Activated T-helper 1 cell treated with anti-CD3 and anti-CD28 coated beads, Interleukin-12 subunit alpha, Interleukin-12 subunit beta, Interleukin-2, Interleukin-4 antibody, amounts not matched to agents 30 ng/mL and 10 ng/mL and 1 ng/mL, durations not matched to agents 14 hours and 24 hours and 36 hours (primary cell): ENCODE measurements at regions not wholly inside any gene's neighbourhood (a gene's known extent, or its start where the extent isn't known, plus 50 kb on each side); places are given as distances from the start of the nearest gene placed in this dataset.

Experiments
- DNase-seq: peaks from one replicate; pipeline ENCODE4 v3.0.0; 2021; ENCODE audit warnings: low spot score
- H3K27ac Mint-ChIP-seq: one replicate; pipeline ENCODE4 v1.8.0; 2021; ENCODE audit warnings: mild to moderate bottlenecking, mixed read lengths
- H3K27me3 Mint-ChIP-seq: one replicate; pipeline ENCODE4 v1.8.0; 2022; ENCODE audit warnings: mild to moderate bottlenecking, moderate library complexity, mixed read lengths; ENCODE audit not compliant: insufficient read depth
- H3K36me3 Mint-ChIP-seq: one replicate; pipeline ENCODE4 v1.8.0; 2021; ENCODE audit warnings: low read depth, mixed read lengths
- H3K4me1 Mint-ChIP-seq: one replicate; pipeline ENCODE4 v1.8.0; 2021; ENCODE audit warnings: low read depth, mixed read lengths
- H3K4me3 Mint-ChIP-seq: one replicate; pipeline ENCODE4 v1.8.0; 2021; ENCODE audit warnings: mild to moderate bottlenecking, moderate library complexity, mixed read lengths
- H3K9me3 Mint-ChIP-seq: one replicate; pipeline ENCODE4 v1.8.0; 2021; ENCODE audit warnings: mixed read lengths
- intact Hi-C: fragments of 100-400 bp; cut with micrococcal nuclease; formaldehyde crosslinking; loops from one replicate; pipeline ENCODE4 v1.15.1; 2024

DNA sequence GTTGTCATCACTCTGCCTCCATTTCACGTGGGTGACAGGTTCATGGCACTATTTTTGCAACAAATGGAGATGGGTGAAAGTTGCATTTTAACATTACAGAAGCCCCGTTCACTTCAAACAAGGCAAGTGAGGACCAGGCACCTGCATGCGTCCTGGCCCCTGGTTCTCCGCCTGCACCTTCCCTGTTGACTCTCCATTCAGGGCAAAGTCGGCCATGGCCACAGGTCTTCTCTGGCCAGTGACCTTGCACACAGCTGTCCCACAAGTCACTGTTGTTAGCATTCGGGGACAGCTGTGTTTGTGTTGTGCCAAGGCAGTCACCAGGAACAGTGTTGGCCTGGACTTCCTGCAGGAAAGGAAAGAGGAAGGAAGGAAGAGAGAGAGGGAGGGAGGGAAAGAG, 554.9 kb downstream of the TCERG1L start:
- Mint-ChIP-seq H3K4me3 (no peak overlapping the region), H3K27me3 (no peaks in the 10 kb centered on the region), H3K9me3 (no peaks in the 10 kb centered on the region), H3K4me1 (no peaks in the 10 kb centered on the region), H3K27ac (no peak overlapping the region), H3K36me3 (no peaks in the 10 kb centered on the region)
- intact Hi-C loops: no loop called here
- no peak for DNase-seq

DNA sequence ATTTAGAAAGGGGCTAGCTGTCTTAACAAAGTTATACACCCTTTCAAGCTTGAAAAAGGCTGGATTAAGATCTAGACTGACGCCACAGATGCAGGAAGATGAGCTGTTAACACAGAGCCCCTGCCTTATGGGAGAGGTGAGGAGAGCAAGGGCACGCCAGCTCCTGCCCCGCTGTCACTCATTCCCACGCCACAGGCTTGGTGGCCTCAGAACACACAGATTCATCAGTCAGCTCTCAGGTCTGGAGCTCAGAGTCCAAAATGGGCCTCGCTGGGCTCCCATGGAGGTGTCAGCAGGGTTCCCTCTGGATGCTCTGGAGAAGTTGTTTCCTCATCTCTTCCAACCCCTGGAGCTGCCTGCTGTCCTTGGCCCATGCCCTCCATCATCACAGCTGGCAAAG, 554.2 kb downstream of the TCERG1L start:
- H3K4me3 Mint-ChIP-seq: no peak overlapping the region
- intact Hi-C loops: no loop called here
- H3K27ac Mint-ChIP-seq: no peak overlapping the region
- H3K27me3 Mint-ChIP-seq: no peaks in the 10 kb centered on the region
- no peaks in the 10 kb centered on the region for H3K9me3 Mint-ChIP-seq
- H3K4me1 Mint-ChIP-seq: no peaks in the 10 kb centered on the region
- no peaks in the 10 kb centered on the region for H3K36me3 Mint-ChIP-seq
- no peak for DNase-seq

GRCh38 chr10:130757821-130758489, 553.6 kb downstream of the TCERG1L start:
- Mint-ChIP-seq H3K27me3 (no peaks in the 10 kb centered on the region), H3K36me3 (no peaks in the 10 kb centered on the region), H3K4me1 (no peaks in the 10 kb centered on the region), H3K4me3 (no peak overlapping the region), H3K27ac (no peak overlapping the region), H3K9me3 (no peaks in the 10 kb centered on the region)
- intact Hi-C loops: no loop called here
- no peak for DNase-seq

- no peaks in the 10 kb centered on the region for H3K27me3 Mint-ChIP-seq
- no peak for DNase-seq
- no peak overlapping the region for H3K4me3 Mint-ChIP-seq
- H3K9me3 Mint-ChIP-seq: no peaks in the 10 kb centered on the region
- no peak overlapping the region for H3K27ac Mint-ChIP-seq
- intact Hi-C loops: no loop called here
- no peaks in the 10 kb centered on the region for H3K36me3 Mint-ChIP-seq
- H3K4me1 Mint-ChIP-seq: no peaks in the 10 kb centered on the region
These were observed 553.0 kb downstream of the TCERG1L start for GRCh38 chr10:130758529-130758928.

DNA sequence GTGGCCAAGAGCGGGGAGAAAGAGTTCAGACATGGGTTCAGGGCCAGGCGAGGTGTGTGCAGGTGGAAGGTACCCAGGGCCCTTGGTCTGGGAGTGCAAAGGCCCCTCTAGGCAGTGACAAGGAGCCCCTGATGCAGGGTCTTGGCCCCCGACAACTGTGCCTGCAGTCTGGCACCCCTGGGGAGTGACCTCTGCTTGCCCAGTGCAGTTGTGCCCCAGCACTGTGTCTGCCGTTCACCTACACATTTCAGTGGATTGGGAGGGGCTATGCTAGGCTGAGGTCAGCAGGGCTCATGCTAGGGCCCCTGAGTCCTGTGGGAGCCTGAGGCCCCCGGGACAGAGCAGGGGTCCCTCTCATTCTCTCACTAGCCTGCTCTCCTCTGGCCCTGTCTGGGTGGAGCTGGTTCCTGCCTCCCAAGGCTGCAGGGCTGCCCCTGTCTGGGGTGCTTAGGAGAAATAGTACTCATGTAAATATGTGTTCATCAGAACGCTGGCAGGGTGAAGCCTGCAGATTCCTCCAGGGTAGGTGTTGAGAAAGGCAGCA, 550.4 kb downstream of the TCERG1L start:
- Mint-ChIP-seq H3K36me3 (no peaks in the 10 kb centered on the region), H3K9me3 (no peaks in the 10 kb centered on the region), H3K4me1 (no peaks in the 10 kb centered on the region), H3K4me3 (no peak overlapping the region), H3K27me3 (no peaks in the 10 kb centered on the region), H3K27ac (no peak overlapping the region)
- intact Hi-C loops: no loop called here
- DNase-seq: no peak

GRCh38 chr10:130761788-130762301, 549.7 kb downstream of the TCERG1L start:
- Mint-ChIP-seq H3K4me3 (no peak overlapping the region), H3K36me3 (no peaks in the 10 kb centered on the region), H3K4me1 (no peaks in the 10 kb centered on the region), H3K27me3 (no peaks in the 10 kb centered on the region), H3K27ac (no peak overlapping the region), H3K9me3 (no peaks in the 10 kb centered on the region)
- DNase-seq: no peak
- intact Hi-C loops: no loop called here

GRCh38 chr10:130762491-130762890, 549.0 kb downstream of the TCERG1L start:
- H3K27me3 Mint-ChIP-seq: no peaks in the 10 kb centered on the region
- H3K36me3 Mint-ChIP-seq: no peaks in the 10 kb centered on the region
- no peak overlapping the region for H3K27ac Mint-ChIP-seq
- no peaks in the 10 kb centered on the region for H3K9me3 Mint-ChIP-seq
- no peaks in the 10 kb centered on the region for H3K4me1 Mint-ChIP-seq
- DNase-seq: no peak
- intact Hi-C loops: no loop called here
- H3K4me3 Mint-ChIP-seq: no peak overlapping the region

DNA sequence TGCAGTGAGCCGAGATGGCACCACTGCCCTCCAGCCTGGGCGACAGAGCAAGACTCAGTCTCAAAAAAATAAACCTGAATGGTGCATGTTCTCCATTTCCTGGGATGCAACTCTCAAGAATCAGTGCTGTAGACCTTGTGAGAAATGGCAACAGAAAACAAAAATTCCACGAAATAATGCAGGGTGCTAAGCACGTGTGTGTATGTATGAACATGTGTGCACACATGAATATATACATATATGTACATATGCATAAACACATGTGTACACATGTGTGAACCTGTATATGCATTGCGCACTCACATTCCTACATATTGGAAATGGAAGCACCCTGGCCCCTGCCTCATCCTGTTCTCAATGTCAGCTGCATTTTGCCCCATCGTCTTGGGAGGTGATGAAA, 548.5 kb downstream of the TCERG1L start:
- H3K4me3 Mint-ChIP-seq: no peak overlapping the region
- intact Hi-C loops: no loop called here
- no peaks in the 10 kb centered on the region for H3K4me1 Mint-ChIP-seq
- no peak for DNase-seq
- H3K27me3 Mint-ChIP-seq: no peaks in the 10 kb centered on the region
- peaks cover under 1% of the 10 kb centered on the region for H3K9me3 Mint-ChIP-seq
- no peak overlapping the region for H3K27ac Mint-ChIP-seq
- H3K36me3 Mint-ChIP-seq: no peaks in the 10 kb centered on the region

GRCh38 chr10:130763491-130763890, 548.0 kb downstream of the TCERG1L start:
- Mint-ChIP-seq H3K27ac (no peak overlapping the region), H3K4me3 (no peak overlapping the region), H3K36me3 (no peaks in the 10 kb centered on the region), H3K4me1 (no peaks in the 10 kb centered on the region), H3K27me3 (no peaks in the 10 kb centered on the region), H3K9me3 (peaks cover 5% of the 10 kb centered on the region)
- DNase-seq: no peak
- intact Hi-C loops: no loop called here

DNA sequence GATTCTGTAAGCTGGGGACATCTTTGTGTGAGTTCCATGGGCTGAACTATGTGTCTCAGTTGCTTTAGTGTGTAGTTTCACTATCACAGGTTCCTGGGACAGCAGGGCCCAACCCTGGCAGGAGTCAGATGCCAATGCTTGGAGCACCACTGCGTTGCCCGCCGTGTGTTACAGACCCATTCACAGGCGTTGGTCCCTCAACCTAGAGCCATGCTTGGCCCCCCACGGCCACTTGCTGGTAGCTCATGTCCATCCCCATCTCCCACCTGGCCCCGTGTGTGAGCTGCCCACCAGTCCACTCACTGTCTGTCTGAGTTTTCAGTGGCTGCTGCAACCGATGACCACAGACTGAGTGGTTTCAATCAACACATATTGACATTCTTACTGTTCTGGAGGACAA, 546.9 kb downstream of the TCERG1L start:
- DNase-seq: no peak
- H3K27ac Mint-ChIP-seq: no peak overlapping the region

GRCh38 chr10:130766071-130766470, 545.5 kb downstream of the TCERG1L start:
- intact Hi-C loops: no loop called here
- H3K4me1 Mint-ChIP-seq: no peaks in the 10 kb centered on the region
- DNase-seq: no peak
- no peaks in the 10 kb centered on the region for H3K36me3 Mint-ChIP-seq
- no peaks in the 10 kb centered on the region for H3K27me3 Mint-ChIP-seq
- peaks cover 5% of the 10 kb centered on the region for H3K9me3 Mint-ChIP-seq
- H3K27ac Mint-ChIP-seq: no peak overlapping the region
- H3K4me3 Mint-ChIP-seq: no peak overlapping the region

More for the DNA sequence above, 546.9 kb downstream of the TCERG1L start:
- H3K4me3 Mint-ChIP-seq: no peak overlapping the region
- intact Hi-C loops: no loop called here
- H3K36me3 Mint-ChIP-seq: no peaks in the 10 kb centered on the region
- no peaks in the 10 kb centered on the region for H3K27me3 Mint-ChIP-seq
- peaks cover 5% of the 10 kb centered on the region for H3K9me3 Mint-ChIP-seq
- H3K4me1 Mint-ChIP-seq: no peaks in the 10 kb centered on the region

DNA sequence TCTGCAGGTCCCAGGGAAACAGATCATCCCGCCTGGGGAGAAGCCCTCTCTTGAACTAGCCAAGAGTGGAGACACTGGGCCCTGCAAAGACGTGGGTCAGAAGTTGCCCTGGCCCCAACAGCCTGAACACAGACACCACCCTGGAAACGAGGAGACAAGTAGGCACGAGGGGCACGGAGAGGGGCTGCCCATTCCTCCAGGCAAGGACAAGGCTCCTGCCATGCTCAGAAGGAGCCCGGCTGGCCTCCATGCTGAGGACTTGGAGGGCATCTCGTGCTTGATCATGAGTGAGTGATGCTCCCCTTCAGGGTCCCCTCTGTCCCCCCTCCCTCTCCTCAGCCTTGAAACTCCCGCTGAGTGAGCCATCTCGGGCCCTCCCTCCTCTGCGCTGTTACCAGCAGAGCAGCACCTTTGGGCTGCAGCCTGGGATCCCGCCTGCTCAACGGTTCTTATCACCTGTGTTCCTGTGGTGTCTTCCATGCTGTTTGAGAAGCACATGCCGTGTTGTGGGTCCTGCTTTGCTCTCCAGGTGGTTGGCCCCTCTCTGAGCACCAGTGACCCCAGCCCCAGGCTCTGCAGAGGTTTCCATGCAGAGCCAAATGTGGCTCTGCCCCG, 544.3 kb downstream of the TCERG1L start:
- H3K4me1 Mint-ChIP-seq: no peaks in the 10 kb centered on the region
- H3K36me3 Mint-ChIP-seq: no peaks in the 10 kb centered on the region
- intact Hi-C loops: no loop called here
- H3K27ac Mint-ChIP-seq: no peak overlapping the region
- no peaks in the 10 kb centered on the region for H3K27me3 Mint-ChIP-seq
- H3K9me3 Mint-ChIP-seq: peaks cover 5% of the 10 kb centered on the region
- no peak for DNase-seq
- H3K4me3 Mint-ChIP-seq: no peak overlapping the region

- no peak for DNase-seq
- Mint-ChIP-seq H3K36me3 (no peaks in the 10 kb centered on the region), H3K27me3 (no peaks in the 10 kb centered on the region), H3K4me3 (no peak overlapping the region), H3K4me1 (no peaks in the 10 kb centered on the region), H3K27ac (no peak overlapping the region), H3K9me3 (peaks cover 5% of the 10 kb centered on the region)
- intact Hi-C loops: no loop called here
These were observed 542.1 kb downstream of the TCERG1L start for GRCh38 chr10:130769146-130770017.
